GM21367 (cell line): ENCODE measurements at regions not wholly inside any gene's neighbourhood (a gene's known extent, or its start where the extent isn't known, plus 50 kb on each side); places are given as distances from the start of the nearest gene placed in this dataset.

Experiments used
- ATAC-seq: cut with Tn5 transposase; IDR thresholded peaks from one replicate; pipeline ENCODE4 v1.9.1; 2021; ENCODE audit not compliant: unreplicated experiment

DNA sequence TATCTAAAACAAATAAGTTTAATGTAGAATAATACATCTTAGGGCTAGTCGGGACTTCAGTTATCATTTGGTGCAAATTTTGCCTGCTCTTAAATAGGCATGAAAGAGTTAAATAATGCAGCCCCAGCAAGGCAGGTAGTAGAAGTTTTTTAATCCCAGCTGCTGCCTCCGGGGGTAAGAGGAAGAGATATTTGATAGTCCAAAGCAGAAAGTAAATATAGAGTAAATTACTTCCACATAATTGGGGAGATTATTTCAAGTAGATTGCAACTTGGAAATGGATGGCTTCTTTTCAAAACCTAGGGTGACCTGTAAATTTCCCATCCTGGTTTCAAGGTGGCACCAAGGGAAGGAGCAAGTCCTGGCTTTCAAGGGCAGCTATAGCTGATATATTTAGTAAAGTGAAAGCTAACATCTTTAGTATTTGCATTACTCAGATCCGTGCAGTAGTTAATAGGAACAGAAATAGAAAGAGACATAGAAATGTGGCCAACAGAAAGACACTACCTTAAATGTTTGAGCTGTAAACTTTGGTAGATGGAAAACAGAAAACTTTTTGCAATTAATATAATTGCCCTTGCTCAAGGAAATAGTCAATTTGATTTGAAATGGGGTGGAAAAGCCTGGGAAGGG is 109.1 kb downstream of the LMO4 start:
- peak; percentile 86 for ATAC-seq

DNA sequence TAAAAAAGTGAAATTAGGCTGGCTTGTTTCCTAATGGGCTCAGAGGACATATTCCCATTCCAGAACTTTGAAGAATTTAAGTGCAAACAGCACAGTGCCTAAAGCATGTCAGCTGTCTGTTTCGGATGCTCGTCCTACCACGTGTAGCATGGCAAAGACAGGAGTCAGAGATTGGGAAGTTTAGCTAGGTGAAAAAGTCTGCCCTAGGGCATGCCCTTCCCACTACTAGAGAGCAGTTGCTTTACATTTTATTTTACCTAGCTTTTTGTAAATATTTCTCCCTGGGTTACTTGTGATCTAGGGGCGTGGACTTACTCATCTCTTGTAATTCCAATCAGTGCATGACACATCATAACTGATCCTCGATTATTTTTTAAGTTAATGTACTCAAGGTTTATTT is 111.1 kb downstream of the LMO4 start:
- ATAC-seq = no peak

GRCh38 chr1:87449348-87449963 is 120.8 kb downstream of the LMO4 start:
- ATAC-seq = peak; percentile 88

DNA sequence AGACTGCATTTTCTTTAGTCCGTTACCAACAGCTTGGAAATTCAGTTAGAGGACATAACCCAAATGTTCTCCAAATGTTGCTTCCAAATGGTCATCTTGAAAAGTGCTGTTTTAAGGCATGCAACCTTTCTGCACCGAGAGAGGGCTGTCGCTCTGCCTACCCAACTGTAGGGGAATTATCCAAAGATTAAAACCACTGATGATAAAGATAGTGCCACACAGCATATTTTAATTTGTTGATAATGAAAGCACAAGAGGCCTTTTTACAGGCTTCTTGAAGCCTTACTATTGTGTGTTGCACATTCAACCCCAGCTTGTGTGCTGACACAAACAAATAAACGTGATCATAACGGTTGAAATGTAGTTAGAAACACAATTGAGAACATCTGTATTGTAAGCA is 121.5 kb downstream of the LMO4 start:
- no peak for ATAC-seq

DNA sequence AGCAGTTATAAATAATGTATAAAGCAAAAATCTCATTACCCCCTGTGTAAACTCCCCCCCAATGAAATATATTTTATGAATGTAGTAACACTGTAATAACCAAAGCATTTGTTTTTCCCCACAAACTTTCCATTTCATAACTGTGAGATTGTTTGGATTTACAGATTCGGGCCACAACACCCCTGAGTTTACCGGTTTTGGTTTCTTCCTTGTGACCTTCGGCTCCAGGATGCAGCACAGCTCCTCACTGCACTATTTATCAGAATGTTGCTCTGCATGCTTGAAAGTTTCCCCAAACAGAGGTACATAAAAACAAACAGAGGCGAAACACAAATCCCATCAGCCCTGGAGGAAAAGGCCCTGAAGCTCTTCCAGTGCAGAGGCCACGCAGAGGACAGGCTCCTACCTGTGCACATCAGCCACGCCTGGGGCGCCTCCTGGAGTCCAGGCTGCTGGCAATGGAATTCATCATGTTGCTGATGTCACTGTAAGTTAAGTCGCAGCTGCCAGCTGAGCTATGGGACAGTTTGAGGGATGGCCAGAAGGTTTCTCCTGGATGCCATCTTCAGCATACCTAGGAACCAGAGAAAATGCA is 122.0 kb downstream of the LMO4 start:
- ATAC-seq = no peak

DNA sequence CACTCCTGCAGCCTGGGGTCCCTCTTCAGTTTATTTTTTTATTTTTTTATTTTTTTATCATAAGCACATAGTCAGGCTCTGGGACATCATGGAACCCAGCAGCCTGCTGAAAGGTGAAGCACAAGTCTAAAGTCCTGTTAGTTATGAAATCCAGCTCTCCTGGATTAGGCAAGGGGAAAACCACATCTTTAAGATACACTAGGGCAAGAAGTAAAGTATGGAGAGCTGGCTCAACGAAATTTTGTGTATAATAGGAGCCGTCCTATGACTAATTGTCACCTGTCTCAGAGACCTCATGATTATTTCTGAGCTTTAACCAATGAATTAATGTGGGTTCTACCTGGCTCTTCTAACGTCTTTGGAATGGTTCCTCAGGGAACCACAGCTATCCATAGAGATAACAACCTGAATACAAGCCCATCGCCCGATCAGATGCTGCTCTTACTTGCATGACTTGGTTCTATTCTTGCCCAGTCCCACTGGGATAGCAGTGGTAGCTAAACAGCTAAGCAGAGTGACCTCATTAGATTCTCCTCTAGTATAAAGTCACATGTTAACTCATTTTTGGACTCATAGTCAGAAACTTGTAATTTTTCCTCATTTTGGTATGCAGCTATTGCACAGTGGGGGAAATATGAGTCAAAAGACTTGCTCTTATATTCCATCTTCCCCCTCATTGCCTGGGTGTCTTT is 122.7 kb downstream of the LMO4 start:
- ATAC-seq = no peak

DNA sequence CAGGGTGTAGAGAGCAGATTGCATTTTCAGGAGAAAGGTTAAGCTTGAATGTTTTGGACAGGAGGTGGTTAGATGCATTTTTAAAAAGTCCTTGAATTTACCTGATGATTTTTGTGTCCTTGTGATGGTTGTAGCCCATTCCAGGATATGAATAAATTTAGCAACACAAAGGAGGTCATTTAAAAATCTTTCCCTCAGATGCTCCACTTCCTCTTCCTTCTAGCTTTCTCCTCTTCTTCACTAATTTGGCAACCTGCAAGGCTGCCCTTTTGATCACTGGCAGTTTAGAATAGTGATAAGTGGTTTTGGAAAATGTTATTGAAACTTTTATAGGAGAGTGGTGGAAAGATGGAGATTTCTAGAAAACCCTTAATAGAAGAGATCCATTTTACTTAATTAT is 124.0 kb downstream of the LMO4 start:
- ATAC-seq = no peak

DNA sequence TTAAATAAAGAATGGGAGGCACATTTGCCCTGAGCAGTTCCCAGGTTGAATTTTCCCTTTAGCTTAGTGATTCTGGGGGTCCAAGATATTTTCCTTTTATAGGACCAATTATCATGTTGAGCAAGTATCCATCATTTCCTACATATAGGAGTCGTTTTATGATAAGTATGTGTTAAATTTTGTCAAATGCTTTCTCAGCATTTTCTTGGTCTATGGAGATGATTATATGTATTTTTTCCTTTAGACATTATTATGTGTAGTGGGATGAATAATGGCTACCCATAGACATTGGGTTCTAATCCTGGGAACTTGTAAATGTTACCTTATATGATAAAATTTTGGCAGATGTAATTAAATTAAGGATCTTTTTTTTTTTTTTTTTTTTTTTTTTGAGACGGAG is 128.7 kb downstream of the LMO4 start:
- no peak for ATAC-seq

- no peak for ATAC-seq
These were observed 134.2 kb downstream of the LMO4 start for GRCh38 chr1:87462894-87463293.

GRCh38 chr1:87464022-87464490 is 135.4 kb downstream of the LMO4 start:
- peak; percentile 53 for ATAC-seq

GRCh38 chr1:87466621-87467020 is 137.9 kb downstream of the LMO4 start:
- no peak for ATAC-seq

DNA sequence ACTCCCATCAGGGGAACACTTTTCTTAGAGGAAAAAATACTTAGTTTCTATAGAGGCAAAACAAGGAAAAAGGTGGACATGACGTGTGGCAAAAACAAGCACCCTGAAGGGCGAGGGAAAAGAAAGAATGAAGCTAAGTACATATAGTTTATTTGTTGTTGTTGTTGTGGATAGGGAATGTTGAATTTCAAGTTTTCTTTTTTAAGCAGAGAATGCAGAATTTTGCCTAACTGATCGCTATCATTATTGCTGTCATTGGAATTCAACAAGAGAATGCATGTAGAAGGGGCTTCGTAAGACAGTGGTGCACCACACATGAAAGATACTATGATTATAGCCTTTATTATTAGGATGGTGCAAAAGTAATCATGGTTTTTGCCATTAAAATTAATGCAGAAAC is 144.0 kb downstream of the LMO4 start:
- no peak for ATAC-seq

DNA sequence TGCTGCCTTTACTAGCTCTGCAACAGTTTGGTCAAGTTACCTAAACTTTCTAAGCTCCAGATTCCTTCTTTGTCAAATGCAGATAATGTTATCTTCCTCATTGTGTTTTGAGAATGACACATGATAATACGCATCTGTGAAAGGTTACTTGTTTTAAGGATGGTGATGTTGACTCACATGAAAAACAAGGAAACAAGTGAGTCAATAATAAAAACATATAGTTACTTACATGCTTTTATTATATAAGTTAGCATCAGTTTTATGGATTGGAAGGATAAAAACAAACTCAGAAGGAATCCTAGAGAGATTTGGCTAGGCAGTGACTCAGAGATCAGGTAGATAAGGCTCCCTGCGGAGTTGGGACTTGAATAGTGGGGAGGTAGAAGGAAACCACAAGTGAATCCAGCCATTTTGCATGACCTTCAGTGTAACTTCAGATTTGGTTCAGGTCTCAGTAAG is 144.6 kb downstream of the LMO4 start:
- no peak for ATAC-seq

GRCh38 chr1:87474098-87474497 is 145.4 kb downstream of the LMO4 start:
- no peak for ATAC-seq

- no peak for ATAC-seq
These were observed 149.6 kb downstream of the LMO4 start for GRCh38 chr1:87478231-87478630.

DNA sequence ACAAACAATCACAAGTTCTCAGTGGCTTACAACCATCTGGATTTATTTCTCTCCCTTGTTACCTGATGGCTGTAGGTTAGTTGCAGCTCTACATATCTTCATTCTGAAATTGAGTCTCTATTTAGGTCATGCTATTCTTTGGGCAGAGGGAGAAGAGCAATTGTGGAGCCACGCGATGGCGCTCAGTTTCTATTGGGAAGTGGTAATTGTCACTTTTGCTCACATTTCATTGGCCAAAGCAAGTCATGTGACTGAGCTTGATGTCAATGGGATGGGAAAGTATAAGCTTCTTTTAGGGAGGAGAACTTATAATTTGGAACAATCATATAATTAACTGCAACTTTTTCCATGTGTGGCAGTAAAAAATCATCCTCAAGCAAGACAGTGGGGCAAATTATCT is 166.5 kb downstream of the LMO4 start:
- no peak for ATAC-seq

GRCh38 chr1:87495870-87496269 is 167.2 kb downstream of the LMO4 start:
- no peak for ATAC-seq

DNA sequence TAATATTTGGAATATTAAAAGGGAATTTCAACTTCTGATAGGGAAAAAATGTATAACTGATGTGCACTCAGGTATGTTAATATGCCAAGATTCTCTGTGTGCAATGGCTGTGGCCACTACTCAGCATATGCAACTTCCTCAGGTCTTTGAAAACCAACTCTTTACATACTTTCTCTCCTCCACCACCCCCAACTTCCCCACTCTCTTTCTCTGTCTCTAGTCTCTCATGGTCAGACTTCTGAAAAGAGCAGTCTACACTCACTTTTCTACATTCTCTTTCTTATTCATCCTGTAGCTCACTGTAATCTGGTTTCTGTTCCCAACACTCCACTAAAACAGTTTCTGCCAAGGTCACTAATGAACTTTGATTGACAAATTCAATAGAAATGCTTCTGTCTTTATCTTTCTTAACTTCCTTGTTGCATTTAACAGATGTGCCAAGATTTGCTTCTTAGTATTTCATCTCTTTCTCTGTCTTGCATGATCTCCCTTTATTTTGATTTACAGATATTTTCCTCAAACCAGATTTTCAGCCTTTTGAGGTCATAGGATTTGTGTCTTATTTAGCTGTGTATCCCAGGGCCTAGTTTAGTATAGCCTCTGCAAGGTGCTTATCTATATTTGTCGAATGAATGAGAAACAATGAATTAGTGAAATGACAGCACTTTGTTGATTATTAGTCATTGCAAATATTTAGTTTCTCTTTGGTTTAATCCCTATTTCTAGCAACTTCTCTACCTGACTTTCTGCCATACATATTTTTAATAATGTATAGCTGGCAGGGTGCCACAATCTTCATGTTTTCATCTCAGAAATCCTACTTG is 168.9 kb downstream of the LMO4 start:
- ATAC-seq = peak; percentile 59

DNA sequence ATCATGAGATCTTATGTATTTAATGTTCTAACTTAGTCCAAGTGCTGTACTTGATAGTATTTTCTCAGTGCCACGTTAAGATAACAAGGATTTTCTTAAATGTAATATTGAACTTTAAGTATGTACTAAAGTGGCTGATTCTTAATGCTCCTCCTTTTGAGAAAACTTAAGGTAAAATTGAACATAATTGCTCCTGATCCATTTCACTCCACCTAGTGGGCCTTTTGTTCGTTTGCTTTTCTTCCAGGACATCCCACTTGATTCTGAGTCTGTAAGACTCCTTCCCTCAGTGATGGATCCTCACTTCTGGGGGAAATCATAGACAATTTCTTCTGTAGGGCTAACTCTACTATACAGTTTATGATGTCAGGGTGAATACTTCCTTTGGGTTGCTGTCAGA is 173.1 kb downstream of the LMO4 start:
- no peak for ATAC-seq

- no peak for ATAC-seq
These were observed 176.8 kb downstream of the LMO4 start for GRCh38 chr1:87505391-87505983.

GRCh38 chr1:87506147-87506546 is 177.5 kb downstream of the LMO4 start:
- no peak for ATAC-seq
